ENCODE measurements at regions not wholly inside any gene's neighbourhood (a gene's known extent, or its start where the extent isn't known, plus 50 kb on each side); places are given as distances from the start of the nearest gene placed in this dataset.
"Not testable (repeated sequence)": the region's sequence is repeated elsewhere in the genome, so short reads cannot be mapped to it uniquely, and the experiment has no call there.

GRCh38 chrX:11016728-11017127, 94.4 kb upstream of the HCCS start:
- H3K9me3 ChIP-seq: no peaks in the 10 kb centered on the region
- H3K27me3 ChIP-seq: no peaks in the 10 kb centered on the region
- no peak overlapping the region for H3K27ac ChIP-seq
- WGBS: 44% methylated on average over 1 of the region's 1 CpG
- no peak for TF ChIP-seq POLR2AphosphoS5 (IDR thresholded peaks at IDR 0.05)
- no peak for TF ChIP-seq EP300 (IDR thresholded peaks at IDR 0.05)
- TF ChIP-seq POLR2A (IDR thresholded peaks at IDR 0.05): no peak
- TF ChIP-seq CTCF (IDR thresholded peaks at IDR 0.05): no peak
- no peaks in the 10 kb centered on the region for H3K36me3 ChIP-seq
- H3K4me3 ChIP-seq: no peak overlapping the region
- no peak for DNase-seq (ENCODE audit: low spot score in 2 of 2)
- no peaks in the 10 kb centered on the region for H3K4me1 ChIP-seq

- H3K4me1 ChIP-seq; H3K9me3 ChIP-seq; H3K27me3 ChIP-seq; DNase-seq (ENCODE audit: low spot score in 2 of 2); H3K4me3 ChIP-seq; H3K36me3 ChIP-seq; H3K27ac ChIP-seq: not testable (repeated sequence)
These were observed 88.5 kb upstream of the HCCS start for GRCh38 chrX:11022588-11022987.

GRCh38 chrX:11039926-11040325, 71.2 kb upstream of the HCCS start:
- Histone ChIP-seq H3K36me3 (no peaks in the 10 kb centered on the region), H3K4me1 (no peaks in the 10 kb centered on the region), H3K9me3 (no peaks in the 10 kb centered on the region), H3K27ac (no peak overlapping the region), H3K27me3 (no peaks in the 10 kb centered on the region), H3K4me3 (no peak overlapping the region)
- DNase-seq (ENCODE audit: low spot score in 2 of 2): no peak
- TF ChIP-seq EP300 (IDR thresholded peaks at IDR 0.05): no peak
- TF ChIP-seq POLR2A (IDR thresholded peaks at IDR 0.05): no peak
- TF ChIP-seq CTCF (IDR thresholded peaks at IDR 0.05): no peak
- TF ChIP-seq POLR2AphosphoS5 (IDR thresholded peaks at IDR 0.05): no peak
- WGBS: 50% methylated on average over 1 of the region's 1 CpG

GRCh38 chrX:11040405-11040804, 70.7 kb upstream of the HCCS start:
- Histone ChIP-seq H3K9me3 (no peaks in the 10 kb centered on the region), H3K4me3 (no peak overlapping the region), H3K4me1 (no peaks in the 10 kb centered on the region), H3K36me3 (no peaks in the 10 kb centered on the region), H3K27me3 (no peaks in the 10 kb centered on the region), H3K27ac (no peak overlapping the region)
- 46% methylated on average over 1 of the region's 1 CpG for WGBS
- no peak for DNase-seq (ENCODE audit: low spot score in 2 of 2)
- no peak for TF ChIP-seq POLR2AphosphoS5 (IDR thresholded peaks at IDR 0.05)
- TF ChIP-seq POLR2A (IDR thresholded peaks at IDR 0.05): no peak
- TF ChIP-seq EP300 (IDR thresholded peaks at IDR 0.05): no peak
- no peak for TF ChIP-seq CTCF (IDR thresholded peaks at IDR 0.05)

- TF ChIP-seq POLR2AphosphoS5 (IDR thresholded peaks at IDR 0.05) (no peak), CTCF (IDR thresholded peaks at IDR 0.05) (no peak), POLR2A (IDR thresholded peaks at IDR 0.05) (no peak), EP300 (IDR thresholded peaks at IDR 0.05) (no peak)
- no peaks in the 10 kb centered on the region for H3K4me1 ChIP-seq
- H3K36me3 ChIP-seq: no peaks in the 10 kb centered on the region
- H3K27ac ChIP-seq: no peak overlapping the region
- H3K9me3 ChIP-seq: no peaks in the 10 kb centered on the region
- H3K4me3 ChIP-seq: no peak overlapping the region
- WGBS: 80% methylated on average over 2 of the region's 2 CpGs
- no peaks in the 10 kb centered on the region for H3K27me3 ChIP-seq
- DNase-seq (ENCODE audit: low spot score in 2 of 2): no peak
These were observed 70.1 kb upstream of the HCCS start for GRCh38 chrX:11040996-11041395.

GRCh38 chrX:11050013-11050412, 61.1 kb upstream of the HCCS start:
- TF ChIP-seq CTCF (IDR thresholded peaks at IDR 0.05): no peak
- TF ChIP-seq EP300 (IDR thresholded peaks at IDR 0.05): no peak
- TF ChIP-seq POLR2AphosphoS5 (IDR thresholded peaks at IDR 0.05): no peak
- no peak for TF ChIP-seq POLR2A (IDR thresholded peaks at IDR 0.05)
- no peaks in the 10 kb centered on the region for H3K9me3 ChIP-seq
- H3K27me3 ChIP-seq: no peaks in the 10 kb centered on the region
- H3K27ac ChIP-seq: no peak overlapping the region
- H3K4me1 ChIP-seq: no peaks in the 10 kb centered on the region
- H3K4me3 ChIP-seq: no peak overlapping the region
- DNase-seq (ENCODE audit: low spot score in 2 of 2): no peak
- H3K36me3 ChIP-seq: no peaks in the 10 kb centered on the region
- 89% methylated on average over 2 of the region's 2 CpGs for WGBS
